Stomach (tissue), 8 donors: ENCODE measurements at regions not wholly inside any gene's neighbourhood (a gene's known extent, or its start where the extent isn't known, plus 50 kb on each side); places are given as distances from the start of the nearest gene placed in this dataset.

Experiments used
- DNase-seq, 2 donors: peaks; one replicate each; pipeline versions ENCODE4 v3.0.0 to v3.0.0-alpha.2; 2013 to 2019
- H3K27ac ChIP-seq, 5 donors: fragments of 200-600 bp in 4 of 5; sonication (generic) in 4 of 5; one replicate each; pipeline ENCODE4 v1.5.1; 2013 to 2019; ENCODE audit warnings: mild to moderate bottlenecking in 1 of 5, moderate library complexity in 1 of 5
- H3K27me3 ChIP-seq, 3 donors: fragments of 200-600 bp; sonication (generic); one replicate each; pipeline ENCODE4 v1.5.1; 2017 to 2019; ENCODE audit warnings: mixed run types in 1 of 3
- H3K36me3 ChIP-seq, 4 donors: fragments of 200-600 bp; sonication (generic); 1 replicate in 3 of 4; 2 replicates in 1 of 4; pipeline ENCODE4 v1.5.1; 2016 to 2019
- H3K4me1 ChIP-seq, 4 donors: fragments of 200-600 bp; sonication (generic); one replicate each; pipeline ENCODE4 v1.5.1; 2016 to 2019
- H3K4me3 ChIP-seq, 4 donors: fragments of 200-600 bp; sonication (generic) in 3 of 4; one replicate each; pipeline ENCODE4 v1.5.1; 2016 to 2019; ENCODE audit warnings: mild to moderate bottlenecking in 1 of 4
- H3K9me3 ChIP-seq, 4 donors: fragments of 200-600 bp; sonication (generic); one replicate each; pipeline ENCODE4 v1.5.1; 2016 to 2019
- EP300 ChIP-seq: sonication (generic); formaldehyde crosslinking; IDR thresholded peaks from one replicate; pipeline ENCODE4 v1.6.1; 2017; ENCODE audit warnings: antibody characterized with exemption
- POLR2A ChIP-seq, 4 donors: fragments of 450-650 bp; IDR thresholded peaks; one replicate each; pipeline ENCODE4 v1.6.1; 2016; ENCODE audit warnings: antibody characterized with exemption in 4 of 4, control low read depth in 2 of 4, mild to moderate bottlenecking in 1 of 4, moderate library complexity in 1 of 4
- POLR2AphosphoS5 ChIP-seq, 3 donors: sonication (generic); formaldehyde crosslinking; IDR thresholded peaks; one replicate each; pipeline ENCODE4 v1.6.1; 2016; ENCODE audit warnings: antibody characterized with exemption in 3 of 3
- WGBS, 5 donors: extraction: QIAGEN DNeasy Blood & Tissue Kit in 3 of 5; methylation state at CpG; one replicate each; pipeline versions ENCODE4 v1.1.5 to v1.1.7; 2013 to 2018; 5-methylcytosine and 5-hydroxymethylcytosine counted together
- intact Hi-C: fragments of 100-400 bp; cut with DNase I; formaldehyde crosslinking; loops from one replicate; pipeline ENCODE4 v1.15.1; 2023; ENCODE audit warnings: low total_unique reads
- TF ChIP-seq, protein P1 (sequence below), 7 experiments: fragments of 450-650 bp in 4 of 7; fragments of 200-600 bp in 3 of 7; sonication (generic) in 3 of 7; IDR thresholded peaks; one replicate each; pipeline ENCODE4 v1.5.1; 2016 to 2019; ENCODE audit warnings: antibody characterized with exemption in 7 of 7, control low read depth in 2 of 7, mild to moderate bottlenecking in 1 of 7
- donor health status: healthy with polysubstance abuse.
- donor health status: Bipolar disorder and iron deficiency.
- donor health status: healthy.

DNA sequence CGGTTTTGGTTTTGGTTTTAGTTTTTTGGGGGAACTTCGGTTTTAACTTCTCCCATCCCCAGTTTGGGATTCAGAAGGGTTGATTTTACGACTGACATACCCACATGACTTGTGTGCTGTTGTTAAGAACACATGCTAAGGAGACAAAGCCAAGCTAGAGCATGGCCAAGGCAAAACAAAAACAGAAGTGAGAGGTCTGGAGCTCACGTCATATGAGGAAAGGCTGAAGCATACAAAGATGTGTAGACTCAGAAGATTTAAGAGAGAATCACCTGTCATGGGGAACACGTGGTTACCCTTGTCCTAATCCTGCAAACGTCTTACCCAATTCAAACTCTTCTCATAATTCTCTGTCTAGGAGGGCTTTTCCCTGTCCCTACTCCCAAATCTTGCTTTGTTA lies 465.0 kb downstream of the FAM181B start:
- Histone ChIP-seq H3K9me3 (no peaks in the 10 kb centered on the region), H3K27me3 (no peaks in the 10 kb centered on the region), H3K4me1 (no peaks in the 10 kb centered on the region), H3K27ac (no peak overlapping the region), H3K4me3 (no peak overlapping the region), H3K36me3 (no peaks in the 10 kb centered on the region)
- no peak for DNase-seq
- intact Hi-C loops, result no loop called here
- no peak for TF ChIP-seq POLR2AphosphoS5 (IDR thresholded peaks at IDR 0.05)
- no peak for TF ChIP-seq POLR2A (IDR thresholded peaks at IDR 0.05)
- TF ChIP-seq, protein P1, sequence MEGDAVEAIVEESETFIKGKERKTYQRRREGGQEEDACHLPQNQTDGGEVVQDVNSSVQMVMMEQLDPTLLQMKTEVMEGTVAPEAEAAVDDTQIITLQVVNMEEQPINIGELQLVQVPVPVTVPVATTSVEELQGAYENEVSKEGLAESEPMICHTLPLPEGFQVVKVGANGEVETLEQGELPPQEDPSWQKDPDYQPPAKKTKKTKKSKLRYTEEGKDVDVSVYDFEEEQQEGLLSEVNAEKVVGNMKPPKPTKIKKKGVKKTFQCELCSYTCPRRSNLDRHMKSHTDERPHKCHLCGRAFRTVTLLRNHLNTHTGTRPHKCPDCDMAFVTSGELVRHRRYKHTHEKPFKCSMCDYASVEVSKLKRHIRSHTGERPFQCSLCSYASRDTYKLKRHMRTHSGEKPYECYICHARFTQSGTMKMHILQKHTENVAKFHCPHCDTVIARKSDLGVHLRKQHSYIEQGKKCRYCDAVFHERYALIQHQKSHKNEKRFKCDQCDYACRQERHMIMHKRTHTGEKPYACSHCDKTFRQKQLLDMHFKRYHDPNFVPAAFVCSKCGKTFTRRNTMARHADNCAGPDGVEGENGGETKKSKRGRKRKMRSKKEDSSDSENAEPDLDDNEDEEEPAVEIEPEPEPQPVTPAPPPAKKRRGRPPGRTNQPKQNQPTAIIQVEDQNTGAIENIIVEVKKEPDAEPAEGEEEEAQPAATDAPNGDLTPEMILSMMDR (IDR thresholded peaks at IDR 0.05), result no peak
- no peak for TF ChIP-seq EP300
- 56 to 67% (median 64%) methylated on average over 6 of the region's 6 CpGs for WGBS, 5 donors

DNA sequence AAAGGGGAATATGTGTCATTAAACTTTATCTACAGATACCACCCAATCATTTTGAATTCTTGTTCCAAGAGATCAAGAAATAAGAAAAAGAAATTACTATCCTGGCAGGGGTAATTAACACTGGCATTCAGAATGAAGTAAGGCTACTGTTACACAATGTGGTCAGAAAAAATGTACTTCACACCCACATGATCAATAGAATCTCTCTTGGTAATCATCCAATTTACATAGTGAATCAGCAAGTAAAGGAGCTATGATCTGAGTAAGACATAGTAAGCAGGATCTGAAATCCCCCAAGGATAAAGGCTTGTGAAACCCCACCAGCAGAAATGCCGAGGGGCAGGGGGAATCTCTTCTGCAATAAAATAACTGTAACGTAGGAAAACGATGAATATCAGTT lies 466.5 kb downstream of the FAM181B start:
- WGBS, 5 donors, result 76 to 84% (median 79%) methylated on average over 3 of the region's 3 CpGs
- intact Hi-C loops, result no loop called here
- Histone ChIP-seq H3K27me3 (no peaks in the 10 kb centered on the region), H3K27ac (no peak overlapping the region), H3K36me3 (no peaks in the 10 kb centered on the region), H3K4me3 (no peak overlapping the region), H3K4me1 (no peaks in the 10 kb centered on the region), H3K9me3 (no peaks in the 10 kb centered on the region)
- TF ChIP-seq EP300, result no peak
- no peak for TF ChIP-seq POLR2AphosphoS5 (IDR thresholded peaks at IDR 0.05)
- TF ChIP-seq, protein P1 (IDR thresholded peaks at IDR 0.05), result no peak
- no peak for TF ChIP-seq POLR2A (IDR thresholded peaks at IDR 0.05)
- DNase-seq, result no peak

DNA sequence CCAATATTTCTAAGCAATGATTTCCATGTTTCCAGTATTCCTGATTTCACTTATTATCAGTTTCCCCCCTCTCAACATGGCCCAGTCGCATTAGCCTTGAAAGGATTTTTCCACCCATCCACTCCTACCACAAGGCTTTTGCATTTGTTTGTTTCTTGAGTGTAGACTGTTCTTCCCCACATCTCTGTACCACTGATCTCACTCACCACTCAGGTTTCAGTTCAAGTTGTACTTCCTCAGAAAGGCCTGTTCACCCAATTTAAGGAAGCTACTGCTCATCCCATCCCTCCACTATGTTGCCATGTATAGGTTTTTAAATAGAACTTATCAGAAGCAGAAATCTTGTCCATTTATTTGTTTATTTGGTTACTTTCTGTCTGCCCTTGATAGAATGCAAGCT lies 472.3 kb downstream of the FAM181B start:
- H3K36me3 ChIP-seq, result no peaks in the 10 kb centered on the region
- 90 to 96% (median 93%) methylated on average over 1 of the region's 1 CpG for WGBS, 5 donors
- no peak for TF ChIP-seq EP300
- no peak for TF ChIP-seq POLR2A (IDR thresholded peaks at IDR 0.05)
- H3K4me1 ChIP-seq, result no peaks in the 10 kb centered on the region
- no peak overlapping the region for H3K27ac ChIP-seq
- H3K27me3 ChIP-seq, result no peaks in the 10 kb centered on the region
- DNase-seq, result no peak
- H3K4me3 ChIP-seq, result no peak overlapping the region
- no peaks in the 10 kb centered on the region for H3K9me3 ChIP-seq
- intact Hi-C loops, result no loop called here

DNA sequence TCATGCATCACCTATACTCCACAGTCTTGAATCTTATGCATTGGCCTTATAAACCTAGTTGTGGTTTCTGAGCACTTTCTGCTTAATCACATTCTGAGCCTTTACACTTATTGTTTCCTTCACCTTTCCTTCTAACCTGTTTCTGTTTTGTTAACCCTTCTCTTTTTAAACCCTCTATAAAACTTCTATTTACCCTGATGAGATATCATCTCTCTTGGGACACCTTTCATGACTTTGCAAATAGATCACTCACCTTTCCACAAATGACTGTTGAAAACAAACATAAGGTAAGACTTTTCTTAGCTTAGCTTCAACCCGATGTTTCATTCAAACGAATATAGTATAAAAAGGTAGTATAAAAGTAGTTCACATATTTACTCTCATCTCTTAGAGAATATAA lies 483.6 kb downstream of the FAM181B start:
- TF ChIP-seq POLR2AphosphoS5 (IDR thresholded peaks at IDR 0.05) (no peak), POLR2A (IDR thresholded peaks at IDR 0.05) (no peak), EP300 (no peak)
- TF ChIP-seq, protein P1 (IDR thresholded peaks at IDR 0.05), result no peak
- WGBS, 5 donors, result 30 to 56% (median 42%) methylated on average over 2 of the region's 2 CpGs
- no peaks in the 10 kb centered on the region for H3K27me3 ChIP-seq
- H3K36me3 ChIP-seq, result no peaks in the 10 kb centered on the region
- intact Hi-C loops, result no loop called here
- H3K4me1 ChIP-seq, result no peaks in the 10 kb centered on the region
- H3K27ac ChIP-seq, result no peak overlapping the region
- DNase-seq, result no peak
- H3K9me3 ChIP-seq, result peaks cover 0 to 3% (median 0%) of the 10 kb centered on the region in 4 donors
- no peak overlapping the region for H3K4me3 ChIP-seq

DNA sequence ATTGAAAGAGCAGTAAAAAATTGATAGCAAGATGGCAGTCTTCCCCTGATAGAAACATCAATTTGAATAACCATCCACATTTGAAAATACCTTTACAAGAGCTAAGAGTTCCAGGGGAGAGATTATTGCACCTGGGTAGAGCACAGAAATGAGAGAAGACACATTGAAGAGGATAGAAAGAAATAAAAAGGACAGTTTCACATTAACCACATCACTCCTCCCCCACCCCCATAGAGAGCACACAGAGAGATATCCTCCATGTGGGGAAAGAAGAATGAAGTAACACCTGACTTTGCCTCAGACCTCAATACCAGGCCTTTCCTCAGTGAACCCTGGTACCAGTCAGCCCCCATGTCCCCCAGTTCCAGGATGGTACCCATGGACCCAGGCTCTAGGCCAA lies 486.7 kb downstream of the FAM181B start:
- Histone ChIP-seq H3K4me3 (no peak overlapping the region), H3K4me1 (no peaks in the 10 kb centered on the region), H3K27me3 (no peaks in the 10 kb centered on the region), H3K36me3 (no peaks in the 10 kb centered on the region), H3K27ac (no peak overlapping the region), H3K9me3 (no peaks in the 10 kb centered on the region)
- intact Hi-C loops, result no loop called here
- no peak for DNase-seq
- TF ChIP-seq EP300 (no peak), POLR2AphosphoS5 (IDR thresholded peaks at IDR 0.05) (no peak), POLR2A (IDR thresholded peaks at IDR 0.05) (no peak)
- TF ChIP-seq, protein P1 (IDR thresholded peaks at IDR 0.05), result no peak
